GM23338 (cell line): ENCODE measurements at regions not wholly inside any gene's neighbourhood (a gene's known extent, or its start where the extent isn't known, plus 50 kb on each side); places are given as distances from the start of the nearest gene placed in this dataset.

Experiments used
- ATAC-seq: fragments of 200-7000 bp; cut with Tn5 transposase; 3 replicates; pipeline ENCODE4 v1.9.1; 2020
- DNase-seq: peaks from one replicate; pipeline ENCODE4 v3.0.0-alpha.2; 2015; ENCODE audit warnings: low spot score
- H2AFZ ChIP-seq: fragments of 200-600 bp; sonication (generic); 2 replicates; pipeline ENCODE4 v1.8.0; 2016; ENCODE audit warnings: antibody characterized with exemption, mild to moderate bottlenecking, moderate library complexity
- H3F3A ChIP-seq: fragments of 200-600 bp; sonication (generic); replicated peaks from 2 replicates; pipeline ENCODE4 v1.8.0; 2017; ENCODE audit warnings: antibody characterized with exemption, mixed run types, low read depth
- H3K27ac ChIP-seq: fragments of 200-600 bp; sonication (generic); 2 replicates; pipeline ENCODE4 v1.6.1; 2016; ENCODE audit warnings: low read depth
- H3K27me3 ChIP-seq: fragments of 200-600 bp; sonication (generic); 2 replicates; pipeline ENCODE4 v1.8.0; 2016; ENCODE audit warnings: mild to moderate bottlenecking, mixed run types, moderate library complexity; ENCODE audit not compliant: insufficient read depth
- H3K36me3 ChIP-seq: fragments of 200-600 bp; sonication (generic); 2 replicates; pipeline ENCODE4 v1.8.0; 2016; ENCODE audit warnings: mild to moderate bottlenecking; ENCODE audit not compliant: insufficient read depth
- H3K4me1 ChIP-seq: fragments of 200-600 bp; sonication (generic); 2 replicates; pipeline ENCODE4 v1.8.0; 2016; ENCODE audit warnings: mild to moderate bottlenecking, moderate library complexity; ENCODE audit not compliant: insufficient read depth
- H3K4me2 ChIP-seq: fragments of 200-600 bp; sonication (generic); 2 replicates; pipeline ENCODE4 v1.7.1; 2017; ENCODE audit warnings: mixed run types
- H3K4me3 ChIP-seq: fragments of 200-600 bp; sonication (generic); 2 replicates; pipeline ENCODE4 v1.6.1; 2016; ENCODE audit warnings: mixed run types
- H3K79me2 ChIP-seq: fragments of 200-600 bp; sonication (generic); replicated peaks from 2 replicates; pipeline ENCODE4 v1.8.0; 2017; ENCODE audit warnings: mild to moderate bottlenecking; ENCODE audit not compliant: insufficient read depth
- H3K9me2 ChIP-seq: fragments of 200-600 bp; sonication (generic); 2 replicates; pipeline ENCODE4 v1.8.0; 2017; ENCODE audit not compliant: insufficient read depth
- H4K20me1 ChIP-seq: fragments of 200-600 bp; sonication (generic); replicated peaks from 2 replicates; pipeline ENCODE4 v1.8.0; 2017; ENCODE audit warnings: mild to moderate bottlenecking; ENCODE audit not compliant: insufficient read depth
- H3K27ac Mint-ChIP-seq: 2 replicates; pipeline ENCODE4 v1.8.0; 2020; ENCODE audit warnings: inconsistent platforms, mild to moderate bottlenecking, moderate library complexity, mixed read lengths
- H3K27me3 Mint-ChIP-seq: 3 replicates; pipeline ENCODE4 v1.8.0; 2022; ENCODE audit warnings: low read depth, mild to moderate bottlenecking, moderate library complexity, mixed read lengths, inconsistent platforms; ENCODE audit not compliant: insufficient read depth, poor library complexity
- H3K36me3 Mint-ChIP-seq: 3 replicates; pipeline ENCODE4 v1.8.0; 2021; ENCODE audit warnings: low read depth, mild to moderate bottlenecking, inconsistent platforms, moderate library complexity, mixed read lengths
- H3K4me1 Mint-ChIP-seq: 3 replicates; pipeline ENCODE4 v1.8.0; 2020; ENCODE audit warnings: mild to moderate bottlenecking, inconsistent platforms, mixed read lengths
- H3K4me3 Mint-ChIP-seq: 3 replicates; pipeline ENCODE4 v1.8.0; 2021; ENCODE audit warnings: moderate library complexity, mild to moderate bottlenecking, inconsistent platforms, mixed read lengths
- H3K9me3 Mint-ChIP-seq: 3 replicates; pipeline ENCODE4 v1.8.0; 2020; ENCODE audit warnings: moderate library complexity, mild to moderate bottlenecking, inconsistent platforms, mixed read lengths
- CREB1 ChIP-seq: fragments of 250-450 bp; sonication (Bioruptor Pico); IDR thresholded peaks from 2 replicates; pipeline ENCODE4 v1.5.0; 2020; ENCODE audit warnings: low read depth, mild to moderate bottlenecking, moderate library complexity
- EZH2 ChIP-seq: fragments of 200-600 bp; sonication (generic); IDR thresholded peaks from one replicate; pipeline ENCODE4 v1.8.0; 2017; ENCODE audit warnings: antibody characterized with exemption, mild to moderate bottlenecking, low read depth; ENCODE audit not compliant: unreplicated experiment
- EZH2phosphoT487 ChIP-seq: fragments of 200-600 bp; sonication (generic); IDR thresholded peaks from one replicate; pipeline ENCODE4 v1.8.1; 2018; ENCODE audit warnings: antibody characterized with exemption; ENCODE audit not compliant: unreplicated experiment
- JUNB ChIP-seq: IDR thresholded peaks from one replicate; pipeline ENCODE4 v1.6.1; 2016; ENCODE audit warnings: antibody characterized with exemption; ENCODE audit not compliant: unreplicated experiment
- NANOG ChIP-seq: IDR thresholded peaks from 2 replicates; pipeline ENCODE4 v1.6.1; 2016; ENCODE audit warnings: antibody characterized with exemption, borderline replicate concordance
- POLR2AphosphoS5 ChIP-seq: IDR thresholded peaks from 2 replicates; pipeline ENCODE4 v1.6.1; 2016; ENCODE audit warnings: antibody characterized with exemption, low read depth
- STAT1 ChIP-seq: IDR thresholded peaks from one replicate; pipeline ENCODE4 v1.6.1; 2016; ENCODE audit warnings: antibody characterized with exemption; ENCODE audit not compliant: unreplicated experiment
- ZNF114 ChIP-seq: fragments of 250-450 bp; sonication (Bioruptor Pico); IDR thresholded peaks from 2 replicates; pipeline ENCODE4 v1.5.0; 2020; ENCODE audit warnings: mild to moderate bottlenecking, moderate library complexity
- ZNF331 ChIP-seq: fragments of 250-450 bp; sonication (Bioruptor Pico); IDR thresholded peaks from 2 replicates; pipeline ENCODE4 v1.5.0; 2020; ENCODE audit warnings: low read depth, mild to moderate bottlenecking, moderate library complexity
- TF ChIP-seq, protein P1 (sequence below), 2 experiments: fragments of 200-600 bp in 1 of 2; sonication (generic) in 1 of 2; conservative IDR thresholded peaks; 2 replicates each; pipeline versions ENCODE4 v1.5.1 to v1.6.1; 2016 to 2017; ENCODE audit warnings: antibody characterized with exemption in 2 of 2, low read depth in 2 of 2, mild to moderate bottlenecking in 2 of 2, moderate library complexity in 1 of 2
- TF ChIP-seq, protein P2 (sequence below): IDR thresholded peaks from 2 replicates; pipeline ENCODE4 v1.6.1; 2016; ENCODE audit warnings: antibody characterized with exemption
- TF ChIP-seq, protein P3 (sequence below): IDR thresholded peaks from one replicate; pipeline ENCODE4 v1.6.1; 2018; ENCODE audit warnings: antibody characterized with exemption; ENCODE audit not compliant: unreplicated experiment
- TF ChIP-seq, protein P4 (sequence below): fragments of 250-450 bp; sonication (Bioruptor Pico); IDR thresholded peaks from 2 replicates; pipeline ENCODE4 v1.5.0; 2020; ENCODE audit warnings: mild to moderate bottlenecking, moderate library complexity

DNA sequence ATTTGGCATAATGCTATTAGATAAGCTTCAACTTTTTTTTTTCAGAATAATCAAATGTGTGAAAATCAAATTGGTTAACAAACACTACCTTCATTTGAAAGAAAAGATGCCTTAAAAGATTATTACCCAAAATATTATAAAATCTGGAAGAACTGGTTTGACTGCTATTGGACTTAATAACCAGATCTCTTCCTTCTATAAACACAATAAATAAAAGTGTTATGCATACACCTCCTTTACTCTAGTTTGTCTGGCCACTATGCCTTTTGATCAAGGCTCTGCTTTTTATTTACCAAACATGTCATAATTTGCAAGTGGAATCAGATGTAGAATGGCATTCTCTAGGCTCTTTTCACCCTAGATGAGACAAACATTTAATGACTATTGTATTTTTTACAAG is 897.3 kb upstream of the EPHA5 start:
- Mint-ChIP-seq H3K27me3 (no peaks in the 10 kb centered on the region), H3K4me1 (no peaks in the 10 kb centered on the region; the same call in 2 of the 3 replicates), H3K4me3 (no peak overlapping the region), H3K27ac (no peak overlapping the region), H3K36me3 (no peaks in the 10 kb centered on the region), H3K9me3 (no peaks in the 10 kb centered on the region)
- H3K79me2 ChIP-seq, result no peaks in the 10 kb centered on the region
- no peaks in the 10 kb centered on the region for H3F3A ChIP-seq
- H3K4me2 ChIP-seq, result no peak overlapping the region
- TF ChIP-seq ZNF114 (CRISPR knock-in tag) (no peak), NANOG (no peak), EZH2phosphoT487 (no peak), EZH2 (no peak), JUNB (no peak), ZNF331 (CRISPR knock-in tag) (no peak), STAT1 (no peak), POLR2AphosphoS5 (no peak), CREB1 (CRISPR knock-in tag) (no peak)
- TF ChIP-seq, protein P1, sequence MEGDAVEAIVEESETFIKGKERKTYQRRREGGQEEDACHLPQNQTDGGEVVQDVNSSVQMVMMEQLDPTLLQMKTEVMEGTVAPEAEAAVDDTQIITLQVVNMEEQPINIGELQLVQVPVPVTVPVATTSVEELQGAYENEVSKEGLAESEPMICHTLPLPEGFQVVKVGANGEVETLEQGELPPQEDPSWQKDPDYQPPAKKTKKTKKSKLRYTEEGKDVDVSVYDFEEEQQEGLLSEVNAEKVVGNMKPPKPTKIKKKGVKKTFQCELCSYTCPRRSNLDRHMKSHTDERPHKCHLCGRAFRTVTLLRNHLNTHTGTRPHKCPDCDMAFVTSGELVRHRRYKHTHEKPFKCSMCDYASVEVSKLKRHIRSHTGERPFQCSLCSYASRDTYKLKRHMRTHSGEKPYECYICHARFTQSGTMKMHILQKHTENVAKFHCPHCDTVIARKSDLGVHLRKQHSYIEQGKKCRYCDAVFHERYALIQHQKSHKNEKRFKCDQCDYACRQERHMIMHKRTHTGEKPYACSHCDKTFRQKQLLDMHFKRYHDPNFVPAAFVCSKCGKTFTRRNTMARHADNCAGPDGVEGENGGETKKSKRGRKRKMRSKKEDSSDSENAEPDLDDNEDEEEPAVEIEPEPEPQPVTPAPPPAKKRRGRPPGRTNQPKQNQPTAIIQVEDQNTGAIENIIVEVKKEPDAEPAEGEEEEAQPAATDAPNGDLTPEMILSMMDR (conservative IDR thresholded peaks at IDR 0.05; ENCODE audit: low read depth in 2 of 2), result no peak
- TF ChIP-seq, protein P2, sequence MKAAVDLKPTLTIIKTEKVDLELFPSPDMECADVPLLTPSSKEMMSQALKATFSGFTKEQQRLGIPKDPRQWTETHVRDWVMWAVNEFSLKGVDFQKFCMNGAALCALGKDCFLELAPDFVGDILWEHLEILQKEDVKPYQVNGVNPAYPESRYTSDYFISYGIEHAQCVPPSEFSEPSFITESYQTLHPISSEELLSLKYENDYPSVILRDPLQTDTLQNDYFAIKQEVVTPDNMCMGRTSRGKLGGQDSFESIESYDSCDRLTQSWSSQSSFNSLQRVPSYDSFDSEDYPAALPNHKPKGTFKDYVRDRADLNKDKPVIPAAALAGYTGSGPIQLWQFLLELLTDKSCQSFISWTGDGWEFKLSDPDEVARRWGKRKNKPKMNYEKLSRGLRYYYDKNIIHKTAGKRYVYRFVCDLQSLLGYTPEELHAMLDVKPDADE, result no peak
- TF ChIP-seq, protein P3, sequence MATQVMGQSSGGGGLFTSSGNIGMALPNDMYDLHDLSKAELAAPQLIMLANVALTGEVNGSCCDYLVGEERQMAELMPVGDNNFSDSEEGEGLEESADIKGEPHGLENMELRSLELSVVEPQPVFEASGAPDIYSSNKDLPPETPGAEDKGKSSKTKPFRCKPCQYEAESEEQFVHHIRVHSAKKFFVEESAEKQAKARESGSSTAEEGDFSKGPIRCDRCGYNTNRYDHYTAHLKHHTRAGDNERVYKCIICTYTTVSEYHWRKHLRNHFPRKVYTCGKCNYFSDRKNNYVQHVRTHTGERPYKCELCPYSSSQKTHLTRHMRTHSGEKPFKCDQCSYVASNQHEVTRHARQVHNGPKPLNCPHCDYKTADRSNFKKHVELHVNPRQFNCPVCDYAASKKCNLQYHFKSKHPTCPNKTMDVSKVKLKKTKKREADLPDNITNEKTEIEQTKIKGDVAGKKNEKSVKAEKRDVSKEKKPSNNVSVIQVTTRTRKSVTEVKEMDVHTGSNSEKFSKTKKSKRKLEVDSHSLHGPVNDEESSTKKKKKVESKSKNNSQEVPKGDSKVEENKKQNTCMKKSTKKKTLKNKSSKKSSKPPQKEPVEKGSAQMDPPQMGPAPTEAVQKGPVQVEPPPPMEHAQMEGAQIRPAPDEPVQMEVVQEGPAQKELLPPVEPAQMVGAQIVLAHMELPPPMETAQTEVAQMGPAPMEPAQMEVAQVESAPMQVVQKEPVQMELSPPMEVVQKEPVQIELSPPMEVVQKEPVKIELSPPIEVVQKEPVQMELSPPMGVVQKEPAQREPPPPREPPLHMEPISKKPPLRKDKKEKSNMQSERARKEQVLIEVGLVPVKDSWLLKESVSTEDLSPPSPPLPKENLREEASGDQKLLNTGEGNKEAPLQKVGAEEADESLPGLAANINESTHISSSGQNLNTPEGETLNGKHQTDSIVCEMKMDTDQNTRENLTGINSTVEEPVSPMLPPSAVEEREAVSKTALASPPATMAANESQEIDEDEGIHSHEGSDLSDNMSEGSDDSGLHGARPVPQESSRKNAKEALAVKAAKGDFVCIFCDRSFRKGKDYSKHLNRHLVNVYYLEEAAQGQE, result no peak
- TF ChIP-seq, protein P4, sequence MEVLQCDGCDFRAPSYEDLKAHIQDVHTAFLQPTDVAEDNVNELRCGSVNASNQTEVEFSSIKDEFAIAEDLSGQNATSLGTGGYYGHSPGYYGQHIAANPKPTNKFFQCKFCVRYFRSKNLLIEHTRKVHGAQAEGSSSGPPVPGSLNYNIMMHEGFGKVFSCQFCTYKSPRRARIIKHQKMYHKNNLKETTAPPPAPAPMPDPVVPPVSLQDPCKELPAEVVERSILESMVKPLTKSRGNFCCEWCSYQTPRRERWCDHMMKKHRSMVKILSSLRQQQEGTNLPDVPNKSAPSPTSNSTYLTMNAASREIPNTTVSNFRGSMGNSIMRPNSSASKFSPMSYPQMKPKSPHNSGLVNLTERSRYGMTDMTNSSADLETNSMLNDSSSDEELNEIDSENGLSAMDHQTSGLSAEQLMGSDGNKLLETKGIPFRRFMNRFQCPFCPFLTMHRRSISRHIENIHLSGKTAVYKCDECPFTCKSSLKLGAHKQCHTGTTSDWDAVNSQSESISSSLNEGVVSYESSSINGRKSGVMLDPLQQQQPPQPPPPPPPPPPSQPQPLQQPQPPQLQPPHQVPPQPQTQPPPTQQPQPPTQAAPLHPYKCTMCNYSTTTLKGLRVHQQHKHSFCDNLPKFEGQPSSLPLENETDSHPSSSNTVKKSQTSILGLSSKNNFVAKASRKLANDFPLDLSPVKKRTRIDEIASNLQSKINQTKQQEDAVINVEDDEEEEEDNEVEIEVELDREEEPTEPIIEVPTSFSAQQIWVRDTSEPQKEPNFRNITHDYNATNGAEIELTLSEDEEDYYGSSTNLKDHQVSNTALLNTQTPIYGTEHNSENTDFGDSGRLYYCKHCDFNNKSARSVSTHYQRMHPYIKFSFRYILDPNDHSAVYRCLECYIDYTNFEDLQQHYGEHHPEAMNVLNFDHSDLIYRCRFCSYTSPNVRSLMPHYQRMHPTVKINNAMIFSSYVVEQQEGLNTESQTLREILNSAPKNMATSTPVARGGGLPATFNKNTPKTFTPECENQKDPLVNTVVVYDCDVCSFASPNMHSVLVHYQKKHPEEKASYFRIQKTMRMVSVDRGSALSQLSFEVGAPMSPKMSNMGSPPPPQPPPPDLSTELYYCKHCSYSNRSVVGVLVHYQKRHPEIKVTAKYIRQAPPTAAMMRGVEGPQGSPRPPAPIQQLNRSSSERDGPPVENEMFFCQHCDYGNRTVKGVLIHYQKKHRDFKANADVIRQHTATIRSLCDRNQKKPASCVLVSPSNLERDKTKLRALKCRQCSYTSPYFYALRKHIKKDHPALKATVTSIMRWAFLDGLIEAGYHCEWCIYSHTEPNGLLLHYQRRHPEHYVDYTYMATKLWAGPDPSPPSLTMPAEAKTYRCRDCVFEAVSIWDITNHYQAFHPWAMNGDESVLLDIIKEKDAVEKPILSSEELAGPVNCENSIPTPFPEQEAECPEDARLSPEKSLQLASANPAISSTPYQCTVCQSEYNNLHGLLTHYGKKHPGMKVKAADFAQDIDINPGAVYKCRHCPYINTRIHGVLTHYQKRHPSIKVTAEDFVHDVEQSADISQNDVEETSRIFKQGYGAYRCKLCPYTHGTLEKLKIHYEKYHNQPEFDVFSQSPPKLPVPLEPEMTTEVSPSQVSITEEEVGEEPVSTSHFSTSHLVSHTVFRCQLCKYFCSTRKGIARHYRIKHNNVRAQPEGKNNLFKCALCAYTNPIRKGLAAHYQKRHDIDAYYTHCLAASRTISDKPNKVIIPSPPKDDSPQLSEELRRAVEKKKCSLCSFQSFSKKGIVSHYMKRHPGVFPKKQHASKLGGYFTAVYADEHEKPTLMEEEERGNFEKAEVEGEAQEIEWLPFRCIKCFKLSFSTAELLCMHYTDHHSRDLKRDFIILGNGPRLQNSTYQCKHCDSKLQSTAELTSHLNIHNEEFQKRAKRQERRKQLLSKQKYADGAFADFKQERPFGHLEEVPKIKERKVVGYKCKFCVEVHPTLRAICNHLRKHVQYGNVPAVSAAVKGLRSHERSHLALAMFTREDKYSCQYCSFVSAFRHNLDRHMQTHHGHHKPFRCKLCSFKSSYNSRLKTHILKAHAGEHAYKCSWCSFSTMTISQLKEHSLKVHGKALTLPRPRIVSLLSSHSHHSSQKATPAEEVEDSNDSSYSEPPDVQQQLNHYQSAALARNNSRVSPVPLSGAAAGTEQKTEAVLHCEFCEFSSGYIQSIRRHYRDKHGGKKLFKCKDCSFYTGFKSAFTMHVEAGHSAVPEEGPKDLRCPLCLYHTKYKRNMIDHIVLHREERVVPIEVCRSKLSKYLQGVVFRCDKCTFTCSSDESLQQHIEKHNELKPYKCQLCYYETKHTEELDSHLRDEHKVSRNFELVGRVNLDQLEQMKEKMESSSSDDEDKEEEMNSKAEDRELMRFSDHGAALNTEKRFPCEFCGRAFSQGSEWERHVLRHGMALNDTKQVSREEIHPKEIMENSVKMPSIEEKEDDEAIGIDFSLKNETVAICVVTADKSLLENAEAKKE (CRISPR knock-in tag), result no peak
- H3K4me1 ChIP-seq, result no peaks in the 10 kb centered on the region
- no peak overlapping the region for H2AFZ ChIP-seq
- H3K36me3 ChIP-seq, result no peaks in the 10 kb centered on the region
- H4K20me1 ChIP-seq, result no peaks in the 10 kb centered on the region
- DNase-seq (no peak), ATAC-seq (no peak)
- H3K4me3 ChIP-seq, result no peak overlapping the region
- no peaks in the 10 kb centered on the region for H3K27me3 ChIP-seq
- H3K27ac ChIP-seq, result no peak overlapping the region
- no peaks in the 10 kb centered on the region for H3K9me2 ChIP-seq
